HCT116 (cell line): ENCODE measurements at regions not wholly inside any gene's neighbourhood (a gene's known extent, or its start where the extent isn't known, plus 50 kb on each side); places are given as distances from the start of the nearest gene placed in this dataset.

ENCODE experiments used
- ATAC-seq: fragments of 200-7000 bp; cut with Tn5 transposase; 2 replicates; pipeline ENCODE4 v1.9.1; 2020; ENCODE audit warnings: mild to moderate bottlenecking, moderate library complexity
- BruUV-seq: library from RNA; stranded (reverse); fragments of 400-500 nt; replicated peaks from 2 replicates; lab custom pipeline; 2021; lab: Mats Ljungman, UMichigan
- CTCF ChIA-PET: fragments of 300-600 bp; sonication (Branson Sonifier 250); formaldehyde crosslinking; loops from one replicate; lab custom pipeline; 2021; ENCODE audit warnings: antibody characterized with exemption; lab: Charles Lee
- POLR2A ChIA-PET: fragments of 300-600, 350-600 bp; sonication (Branson Sonifier 250); formaldehyde crosslinking; loops from one replicate; lab custom pipeline; 2021; ENCODE audit warnings: antibody characterized with exemption; lab: Charles Lee
- RAD21 ChIA-PET, 2 experiments: fragments of 300-600 bp; sonication (Branson Sonifier 250); formaldehyde crosslinking; loops; one replicate each; lab custom pipeline; 2023; ENCODE audit warnings: low total read pairs in 2 of 2; ENCODE audit not compliant: uncharacterized antibody in 2 of 2, unreplicated experiment in 2 of 2, low non-redundant PET in 1 of 2; lab: Charles Lee
- DNase-seq: peaks from one replicate; pipeline ENCODE4 v3.0.0-alpha.2; 2010; ENCODE audit warnings: low read depth, low spot score
- H2AFZ ChIP-seq: fragments of 200-600 bp; shearing (Covaris generic), sonication (generic); 2 replicates; pipeline ENCODE4 v1.6.1; 2017; ENCODE audit warnings: low read depth, mixed run types, mixed read lengths, antibody characterized with exemption, low read length; ENCODE audit not compliant: poor library complexity, severe bottlenecking
- H3K27ac ChIP-seq: 2 replicates; pipeline ENCODE4 v1.5.1; 2012; ENCODE audit warnings: low read depth, low read length
- H3K27me3 ChIP-seq: fragments of 200-600 bp; sonication (generic); 2 replicates; pipeline ENCODE4 v1.6.1; 2016; ENCODE audit warnings: mixed run types, low read length, mixed read lengths; ENCODE audit not compliant: insufficient read depth
- H3K36me3 ChIP-seq, 2 experiments: fragments of 200-500 bp in 1 of 2; fragments of 200-600 bp in 1 of 2; sonication (Bioruptor generic) in 1 of 2; sonication (generic) in 1 of 2; 2 replicates each; pipeline versions ENCODE4 v1.5.1 to v1.6.1; 2014 to 2016; ENCODE audit warnings: low read length in 2 of 2, inconsistent platforms in 1 of 2, mixed read lengths in 1 of 2, mixed run types in 1 of 2; ENCODE audit not compliant: insufficient read depth in 2 of 2, control insufficient read depth in 1 of 2
- H3K4me1 ChIP-seq, 2 experiments: fragments of 200-600 bp in 1 of 2; sonication (generic) in 1 of 2; 2 replicates each; pipeline versions ENCODE4 v1.5.1 to v1.6.1; 2012 to 2017; ENCODE audit warnings: low read length in 2 of 2, inconsistent platforms in 1 of 2, mild to moderate bottlenecking in 1 of 2, mixed read lengths in 1 of 2, mixed run types in 1 of 2, moderate library complexity in 1 of 2; ENCODE audit not compliant: insufficient read depth in 2 of 2, control insufficient read depth in 1 of 2
- H3K4me2 ChIP-seq: fragments of 200-600 bp; sonication (generic); 2 replicates; pipeline ENCODE4 v1.6.1; 2017; ENCODE audit warnings: mixed run types, low read length, mixed read lengths
- H3K4me3 ChIP-seq, 2 experiments: fragments of 200-600 bp in 1 of 2; sonication (generic) in 1 of 2; replicated peaks in 1 of 2; 2 replicates each; pipeline ENCODE4 v1.5.1; 2011 to 2016; ENCODE audit warnings: low read length in 2 of 2, control low read depth in 1 of 2, low read depth in 1 of 2, mild to moderate bottlenecking in 1 of 2, mixed read lengths in 1 of 2, mixed run types in 1 of 2
- H3K79me2 ChIP-seq: fragments of 200-600 bp; sonication (generic); 2 replicates; pipeline ENCODE4 v1.6.1; 2017; ENCODE audit warnings: mild to moderate bottlenecking, mixed run types, low read length, moderate library complexity, mixed read lengths; ENCODE audit not compliant: insufficient read depth
- H3K9ac ChIP-seq: fragments of 200-600 bp; sonication (generic); 2 replicates; pipeline ENCODE4 v1.6.1; 2016; ENCODE audit warnings: low read length, mixed read lengths
- H3K9me2 ChIP-seq: fragments of 200-600 bp; sonication (generic), shearing (Covaris generic); 2 replicates; pipeline ENCODE4 v1.6.1; 2017; ENCODE audit warnings: mixed run types, mild to moderate bottlenecking, moderate library complexity; ENCODE audit not compliant: insufficient read depth
- H3K9me3 ChIP-seq, 2 experiments: fragments of 200-500 bp in 1 of 2; fragments of 200-600 bp in 1 of 2; sonication (Bioruptor generic) in 1 of 2; sonication (generic) in 1 of 2; 2 replicates each; pipeline ENCODE4 v1.6.1; 2014 to 2017; ENCODE audit warnings: low read length in 2 of 2, mixed read lengths in 2 of 2, inconsistent platforms in 1 of 2, low read depth in 1 of 2, mild to moderate bottlenecking in 1 of 2, mixed run types in 1 of 2, moderate library complexity in 1 of 2; ENCODE audit not compliant: control insufficient read depth in 1 of 2, insufficient read depth in 1 of 2
- H4K20me1 ChIP-seq: fragments of 200-600 bp; sonication (generic), shearing (Covaris generic); 2 replicates; pipeline ENCODE4 v1.6.1; 2017; ENCODE audit warnings: mixed run types, mild to moderate bottlenecking, moderate library complexity; ENCODE audit not compliant: insufficient read depth
- CBX3 ChIP-seq: IDR thresholded peaks from 2 replicates; pipeline ENCODE4 v1.6.1; 2012; ENCODE audit warnings: low read depth
- CTCF ChIP-seq, 3 experiments: fragments of 200-600 bp in 1 of 3; sonication (generic) in 1 of 3; IDR thresholded peaks in 2 of 3; conservative IDR thresholded peaks in 1 of 3; 2 replicates each; pipeline ENCODE4 v1.5.1; 2012 to 2017; ENCODE audit warnings: low read depth in 2 of 3, low read length in 2 of 3, antibody characterized with exemption in 1 of 3, borderline replicate concordance in 1 of 3, control low read depth in 1 of 3, mild to moderate bottlenecking in 1 of 3, mixed read lengths in 1 of 3, mixed run types in 1 of 3, moderate library complexity in 1 of 3; ENCODE audit not compliant: insufficient read depth in 1 of 3
- EGR1 ChIP-seq: IDR thresholded peaks from 2 replicates; pipeline ENCODE4 v1.6.1; 2012; ENCODE audit warnings: low read depth
- ELF1 ChIP-seq: IDR thresholded peaks from 2 replicates; pipeline ENCODE4 v1.6.1; 2012; ENCODE audit warnings: low read depth, borderline replicate concordance
- EZH2 ChIP-seq: fragments of 200-600 bp; sonication (generic); IDR thresholded peaks from 2 replicates; pipeline ENCODE4 v1.6.1; 2017; ENCODE audit warnings: antibody characterized with exemption, mixed run types
- EZH2phosphoT487 ChIP-seq: fragments of 200-600 bp; IDR thresholded peaks from 2 replicates; pipeline ENCODE4 v1.6.1; 2018; ENCODE audit warnings: antibody characterized with exemption, borderline replicate concordance
- FOSL1 ChIP-seq: IDR thresholded peaks from 2 replicates; pipeline ENCODE4 v1.6.1; 2012; ENCODE audit warnings: low read depth
- JUND ChIP-seq: IDR thresholded peaks from 2 replicates; pipeline ENCODE4 v1.6.1; 2012
- MAX ChIP-seq: IDR thresholded peaks from 2 replicates; pipeline ENCODE4 v1.6.1; 2012
- POLR2A ChIP-seq: IDR thresholded peaks from 2 replicates; pipeline ENCODE4 v1.7.0; 2011; ENCODE audit warnings: borderline replicate concordance; ENCODE audit not compliant: insufficient read depth, insufficient read length; ENCODE audit errors: extremely low read depth
- POLR2AphosphoS5 ChIP-seq: IDR thresholded peaks from 2 replicates; pipeline ENCODE4 v1.6.1; 2011; ENCODE audit warnings: mild to moderate bottlenecking, low read depth, low read length, moderate library complexity
- RAD21 ChIP-seq: IDR thresholded peaks from 2 replicates; pipeline ENCODE4 v1.6.1; 2012; ENCODE audit warnings: low read depth, mild to moderate bottlenecking
- REST ChIP-seq: IDR thresholded peaks from 2 replicates; pipeline ENCODE4 v1.6.1; 2012; ENCODE audit warnings: low read depth
- SIN3A ChIP-seq: IDR thresholded peaks from 2 replicates; pipeline ENCODE4 v1.6.1; 2012; ENCODE audit warnings: low read depth
- SP1 ChIP-seq: IDR thresholded peaks from 2 replicates; pipeline ENCODE4 v1.6.1; 2012; ENCODE audit warnings: low read depth
- SRF ChIP-seq: IDR thresholded peaks from 2 replicates; pipeline ENCODE4 v1.6.1; 2012; ENCODE audit warnings: low read depth
- TCF7L2 ChIP-seq: IDR thresholded peaks from 2 replicates; pipeline ENCODE4 v1.7.0; 2011; ENCODE audit warnings: borderline replicate concordance, inconsistent platforms; ENCODE audit not compliant: insufficient read depth, insufficient read length; ENCODE audit errors: extremely low read depth
- YY1 ChIP-seq: IDR thresholded peaks from 2 replicates; pipeline ENCODE4 v1.6.1; 2011; ENCODE audit warnings: low read length, low read depth, moderate library complexity, mild to moderate bottlenecking; ENCODE audit not compliant: insufficient replicate concordance; ENCODE audit errors: extremely low read depth
- ZBTB33 ChIP-seq: IDR thresholded peaks from 2 replicates; pipeline ENCODE4 v1.6.1; 2011; ENCODE audit warnings: mild to moderate bottlenecking, low read length, moderate library complexity; ENCODE audit not compliant: insufficient replicate concordance; ENCODE audit errors: extremely low read depth
- ZFX ChIP-seq: fragments of 450-650 bp; IDR thresholded peaks from 2 replicates; pipeline ENCODE4 v1.6.1; 2017
- intact Hi-C: fragments of 100-400 bp; cut with micrococcal nuclease; formaldehyde crosslinking; loops from 2 replicates; pipeline ENCODE4 v1.10.0; 2022

GRCh38 chr4:120491481-120491880, 424.8 kb upstream of the MAD2L1 start (continued):
- TF ChIP-seq REST: no peak
- TF ChIP-seq SIN3A: no peak
- TF ChIP-seq MAX: no peak
- no peak for TF ChIP-seq TCF7L2
- TF ChIP-seq ZFX: no peak
- TF ChIP-seq, all 23 proteins: peak for 0

- ATAC-seq (no peak), DNase-seq (no peak)
- H3K27ac ChIP-seq: no peak overlapping the region
- no peak overlapping the region for H2AFZ ChIP-seq
- intact Hi-C loops: no loop called here
- no peaks in the 10 kb centered on the region for H3K36me3 ChIP-seq
- no peak overlapping the region for H3K4me2 ChIP-seq
- no peaks in the 10 kb centered on the region for H3K27me3 ChIP-seq
- no peaks in the 10 kb centered on the region for H4K20me1 ChIP-seq
- POLR2A ChIA-PET: no interaction called here
- H3K9me2 ChIP-seq: no peaks in the 10 kb centered on the region
- BruUV-seq: no TSS peak
- H3K9me3 ChIP-seq: no peaks in the 10 kb centered on the region
- RAD21 ChIA-PET: no interaction called here
- H3K9ac ChIP-seq: no peak overlapping the region
- H3K79me2 ChIP-seq: no peaks in the 10 kb centered on the region
- CTCF ChIA-PET: no interaction called here
- H3K4me1 ChIP-seq: no peaks in the 10 kb centered on the region
- no peak overlapping the region for H3K4me3 ChIP-seq
- TF ChIP-seq POLR2AphosphoS5 (no peak), ZBTB33 (no peak), RAD21 (no peak), EZH2 (no peak), SRF (no peak), EZH2phosphoT487 (no peak), FOSL1 (no peak), CTCF (IDR thresholded peaks at IDR 0.05 in 2 of 3, conservative IDR thresholded peaks at IDR 0.05 in 1 of 3; ENCODE audit: borderline replicate concordance in 1 of 3, insufficient read depth in 1 of 3, low read depth in 2 of 3, low read length in 2 of 3) (no peak), EGR1 (no peak), YY1 (no peak), JUND (no peak), MAX (no peak), CBX3 (no peak), ELF1 (no peak), ZFX (no peak), SP1 (no peak), POLR2A (no peak), SIN3A (no peak)
Observed at GRCh38 chr4:120481756-120482155, 415.1 kb upstream of the MAD2L1 start.
